ENCODE measurements at regions not wholly inside any gene's neighbourhood (a gene's known extent, or its start where the extent isn't known, plus 50 kb on each side); places are given as distances from the start of the nearest gene placed in this dataset.

DNA sequence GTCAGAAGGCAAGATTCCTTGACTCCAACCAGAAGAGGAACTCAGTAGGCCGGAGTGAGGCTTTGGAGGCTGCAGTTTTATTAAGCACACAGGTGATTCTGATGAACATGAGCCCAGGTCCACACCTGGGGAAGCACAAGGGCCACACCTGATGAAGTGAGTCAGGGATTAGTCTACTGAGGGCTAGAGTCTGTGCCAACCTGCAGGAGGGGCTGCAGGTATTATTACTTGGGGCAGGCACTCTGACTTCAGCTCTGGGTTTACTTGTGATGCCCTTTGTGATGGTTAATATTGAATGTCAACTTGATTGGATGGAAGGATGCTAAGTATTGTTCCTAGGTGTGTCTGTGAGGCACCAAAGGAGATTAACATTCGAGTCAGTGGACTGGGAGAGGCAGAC, 75.2 kb upstream of the ZCCHC2 start:
- TF ChIP-seq, protein P1, sequence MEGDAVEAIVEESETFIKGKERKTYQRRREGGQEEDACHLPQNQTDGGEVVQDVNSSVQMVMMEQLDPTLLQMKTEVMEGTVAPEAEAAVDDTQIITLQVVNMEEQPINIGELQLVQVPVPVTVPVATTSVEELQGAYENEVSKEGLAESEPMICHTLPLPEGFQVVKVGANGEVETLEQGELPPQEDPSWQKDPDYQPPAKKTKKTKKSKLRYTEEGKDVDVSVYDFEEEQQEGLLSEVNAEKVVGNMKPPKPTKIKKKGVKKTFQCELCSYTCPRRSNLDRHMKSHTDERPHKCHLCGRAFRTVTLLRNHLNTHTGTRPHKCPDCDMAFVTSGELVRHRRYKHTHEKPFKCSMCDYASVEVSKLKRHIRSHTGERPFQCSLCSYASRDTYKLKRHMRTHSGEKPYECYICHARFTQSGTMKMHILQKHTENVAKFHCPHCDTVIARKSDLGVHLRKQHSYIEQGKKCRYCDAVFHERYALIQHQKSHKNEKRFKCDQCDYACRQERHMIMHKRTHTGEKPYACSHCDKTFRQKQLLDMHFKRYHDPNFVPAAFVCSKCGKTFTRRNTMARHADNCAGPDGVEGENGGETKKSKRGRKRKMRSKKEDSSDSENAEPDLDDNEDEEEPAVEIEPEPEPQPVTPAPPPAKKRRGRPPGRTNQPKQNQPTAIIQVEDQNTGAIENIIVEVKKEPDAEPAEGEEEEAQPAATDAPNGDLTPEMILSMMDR (conservative IDR thresholded peaks at IDR 0.05; ENCODE audit: low read depth, low read length): no peak
- TF ChIP-seq EZH2phosphoT487 (IDR thresholded peaks at IDR 0.05; ENCODE audit: borderline replicate concordance, low read length): no peak

All from PC-3 (cell line).